H9 (cell line): ENCODE measurements at regions not wholly inside any gene's neighbourhood (a gene's known extent, or its start where the extent isn't known, plus 50 kb on each side); places are given as distances from the start of the nearest gene placed in this dataset.

Source experiments
- DNase-seq: peaks from one replicate; pipeline ENCODE4 v3.0.0-alpha.2; 2017
- H2AFZ ChIP-seq: one replicate; pipeline ENCODE4 v1.6.1; 2013; ENCODE audit warnings: mild to moderate bottlenecking, low read length, control low read depth, moderate library complexity
- H2AK5ac ChIP-seq: 2 replicates; pipeline ENCODE4 v1.6.1; 2013; ENCODE audit warnings: low read length, control low read depth, mixed read lengths; ENCODE audit not compliant: insufficient read length
- H2BK120ac ChIP-seq: one replicate; pipeline ENCODE4 v1.6.1; 2013; ENCODE audit warnings: low read depth, mild to moderate bottlenecking, low read length, control low read depth, inconsistent platforms; ENCODE audit not compliant: poor library complexity, severe bottlenecking
- H2BK12ac ChIP-seq: 2 replicates; pipeline ENCODE4 v1.6.1; 2013; ENCODE audit warnings: low read length, control low read depth, mixed read lengths, low read depth; ENCODE audit not compliant: insufficient read length
- H2BK15ac ChIP-seq: 2 replicates; pipeline ENCODE4 v1.6.1; 2013; ENCODE audit warnings: low read depth, low read length, control low read depth
- H2BK20ac ChIP-seq: one replicate; pipeline ENCODE4 v1.6.1; 2013; ENCODE audit warnings: low read depth, mild to moderate bottlenecking, low read length, control low read depth, inconsistent platforms; ENCODE audit not compliant: poor library complexity, severe bottlenecking
- H2BK5ac ChIP-seq: 2 replicates; pipeline ENCODE4 v1.6.1; 2013; ENCODE audit warnings: low read length, control low read depth, mixed read lengths; ENCODE audit not compliant: insufficient read length
- H3K14ac ChIP-seq: 2 replicates; pipeline ENCODE4 v1.6.1; 2013; ENCODE audit warnings: low read length, control low read depth; ENCODE audit not compliant: insufficient read depth
- H3K18ac ChIP-seq: 2 replicates; pipeline ENCODE4 v1.6.1; 2013; ENCODE audit warnings: low read depth, mild to moderate bottlenecking, mixed read lengths, low read length, control low read depth; ENCODE audit not compliant: insufficient read length
- H3K23ac ChIP-seq: 2 replicates; pipeline ENCODE4 v1.6.1; 2013; ENCODE audit warnings: low read length, control low read depth, mixed read lengths, low read depth; ENCODE audit not compliant: insufficient read length
- H3K23me2 ChIP-seq: 2 replicates; pipeline ENCODE4 v1.6.1; 2013; ENCODE audit warnings: low read depth, mild to moderate bottlenecking, mixed read lengths, low read length, control low read depth; ENCODE audit not compliant: insufficient read length, poor library complexity, severe bottlenecking
- H3K27ac ChIP-seq: 2 replicates; pipeline ENCODE4 v1.5.1; 2013; ENCODE audit warnings: low read length, control low read depth, mixed read lengths, low read depth; ENCODE audit not compliant: insufficient read length
- H3K27me3 ChIP-seq: 2 replicates; pipeline ENCODE4 v1.6.1; 2013; ENCODE audit warnings: low read length, control low read depth, inconsistent platforms; ENCODE audit not compliant: insufficient read depth
- H3K4ac ChIP-seq: 2 replicates; pipeline ENCODE4 v1.6.1; 2013; ENCODE audit warnings: low read depth, mild to moderate bottlenecking, control low read depth, inconsistent platforms, low read length, moderate library complexity
- H3K4me1 ChIP-seq: 2 replicates; pipeline ENCODE4 v1.6.1; 2013; ENCODE audit warnings: low read length, control low read depth, inconsistent platforms; ENCODE audit not compliant: insufficient read depth
- H3K4me2 ChIP-seq: 2 replicates; pipeline ENCODE4 v1.6.1; 2013; ENCODE audit warnings: low read length, control low read depth, mixed read lengths; ENCODE audit not compliant: insufficient read length, insufficient read depth
- H3K56ac ChIP-seq: 2 replicates; pipeline ENCODE4 v1.6.1; 2013; ENCODE audit warnings: low read depth, mild to moderate bottlenecking, mixed read lengths, low read length, control low read depth; ENCODE audit not compliant: insufficient read length
- H3K79me1 ChIP-seq: 2 replicates; pipeline ENCODE4 v1.6.1; 2013; ENCODE audit warnings: low read depth, mild to moderate bottlenecking, moderate library complexity, low read length, control low read depth, inconsistent platforms; ENCODE audit not compliant: insufficient read depth, poor library complexity, severe bottlenecking
- H3K79me2 ChIP-seq: 2 replicates; pipeline ENCODE4 v1.6.1; 2013; ENCODE audit warnings: low read length, control low read depth, inconsistent platforms; ENCODE audit not compliant: insufficient read depth
- H3K9ac ChIP-seq: 2 replicates; pipeline ENCODE4 v1.6.1; 2013; ENCODE audit warnings: low read length, control low read depth, mixed read lengths; ENCODE audit not compliant: insufficient read length; ENCODE audit errors: extremely low read depth
- H3K9me3 ChIP-seq: one replicate; pipeline ENCODE4 v1.6.1; 2013; ENCODE audit warnings: low read depth, low read length, inconsistent platforms; ENCODE audit not compliant: control insufficient read depth
- H3T11ph ChIP-seq: one replicate; pipeline ENCODE4 v1.6.1; 2013; ENCODE audit warnings: mild to moderate bottlenecking, low read length, control low read depth, inconsistent platforms
- H4K20me1 ChIP-seq: one replicate; pipeline ENCODE4 v1.6.1; 2013; ENCODE audit not compliant: control insufficient read depth, insufficient read length, insufficient read depth
- H4K5ac ChIP-seq: 2 replicates; pipeline ENCODE4 v1.6.1; 2013; ENCODE audit warnings: low read depth, mild to moderate bottlenecking, mixed read lengths, low read length, control low read depth; ENCODE audit not compliant: insufficient read length
- H4K8ac ChIP-seq: replicated peaks from 2 replicates; pipeline ENCODE4 v1.6.1; 2013; ENCODE audit warnings: low read length, control low read depth, mixed read lengths, low read depth; ENCODE audit not compliant: insufficient read length
- H4K91ac ChIP-seq: 2 replicates; pipeline ENCODE4 v1.6.1; 2013; ENCODE audit warnings: low read depth, mild to moderate bottlenecking, moderate library complexity, mixed read lengths, low read length, control low read depth; ENCODE audit not compliant: insufficient read length
- H3K27ac Mint-ChIP-seq, 3 experiments: 2 replicates in 2 of 3; 3 replicates in 1 of 3; pipeline ENCODE4 v1.8.0; 2020 to 2021; ENCODE audit warnings: mixed read lengths in 3 of 3, mild to moderate bottlenecking in 1 of 3, moderate library complexity in 1 of 3
- H3K27me3 Mint-ChIP-seq: 2 replicates; pipeline ENCODE4 v1.8.0; 2021; ENCODE audit warnings: low read depth, mild to moderate bottlenecking, moderate library complexity, mixed read lengths
- H3K36me3 Mint-ChIP-seq, 3 experiments: 2 replicates in 2 of 3; 3 replicates in 1 of 3; pipeline ENCODE4 v1.8.0; 2020 to 2021; ENCODE audit warnings: low read depth in 3 of 3, mixed read lengths in 3 of 3; ENCODE audit not compliant: insufficient read depth in 1 of 3
- H3K4me1 Mint-ChIP-seq, 2 experiments: 2 replicates each; pipeline ENCODE4 v1.8.0; 2020; ENCODE audit warnings: mixed read lengths in 2 of 2
- H3K4me3 Mint-ChIP-seq, 2 experiments: 2 replicates in 1 of 2; 3 replicates in 1 of 2; pipeline ENCODE4 v1.8.0; 2020 to 2021; ENCODE audit warnings: mild to moderate bottlenecking in 2 of 2, mixed read lengths in 2 of 2, moderate library complexity in 1 of 2
- H3K9me3 Mint-ChIP-seq, 2 experiments: 2 replicates in 1 of 2; 3 replicates in 1 of 2; pipeline ENCODE4 v1.8.0; 2020; ENCODE audit warnings: mild to moderate bottlenecking in 2 of 2, mixed read lengths in 2 of 2, moderate library complexity in 1 of 2
- CTCF ChIP-seq: fragments of 200-600 bp; sonication (generic); conservative IDR thresholded peaks from 3 replicates; pipeline ENCODE4 v1.8.0; 2021; ENCODE audit warnings: antibody characterized with exemption, mild to moderate bottlenecking
- WGBS: extraction: QIAGEN DNeasy Blood & Tissue Kit; methylation state at CpG from one replicate; pipeline ENCODE4 v1.1.7; 2013; ENCODE audit warnings: missing lambda C conversion rate, low lambda C conversion rate, mixed read lengths; ENCODE audit not compliant: insufficient read length; ENCODE audit errors: extremely low coverage; 5-methylcytosine and 5-hydroxymethylcytosine counted together

- no peak for TF ChIP-seq CTCF
- no peak overlapping the region for H3K27ac ChIP-seq
- H2AFZ ChIP-seq = no peak overlapping the region
- no peaks in the 10 kb centered on the region for H3K9me3 Mint-ChIP-seq
- H3K27me3 Mint-ChIP-seq = no peaks in the 10 kb centered on the region
- H4K5ac ChIP-seq = no peak overlapping the region
- no peak overlapping the region for H3K56ac ChIP-seq
- H2BK15ac ChIP-seq = no peak overlapping the region
- H3K4me3 Mint-ChIP-seq = no peak overlapping the region
- no peak for DNase-seq
- H2AK5ac ChIP-seq = no peak overlapping the region
- H3K18ac ChIP-seq = no peak overlapping the region
- H2BK5ac ChIP-seq = no peak overlapping the region
- no peak overlapping the region for H3K9ac ChIP-seq
- no peak overlapping the region for H3K23ac ChIP-seq
- WGBS = no CpG with 5 or more reads among the region's 2 CpGs
- no peak overlapping the region for H3K14ac ChIP-seq
- H2BK20ac ChIP-seq = no peak overlapping the region
- H3K4ac ChIP-seq = no peak overlapping the region
- no peak overlapping the region for H3T11ph ChIP-seq
- no peak overlapping the region for H3K4me2 ChIP-seq
- H3K23me2 ChIP-seq = no peaks in the 10 kb centered on the region
- H4K91ac ChIP-seq = no peak overlapping the region
- no peak overlapping the region for H4K8ac ChIP-seq
- H3K9me3 ChIP-seq = no peaks in the 10 kb centered on the region
- no peak overlapping the region for H2BK120ac ChIP-seq
- H3K79me2 ChIP-seq = no peaks in the 10 kb centered on the region
- no peak overlapping the region for H3K27ac Mint-ChIP-seq
- H3K4me1 Mint-ChIP-seq = peaks cover 4% of the 10 kb centered on the region in 2 experiments; a peak in 3 of 4 replicates
- no peak overlapping the region for H2BK12ac ChIP-seq
- H3K27me3 ChIP-seq = no peaks in the 10 kb centered on the region
- no peaks in the 10 kb centered on the region for H3K36me3 Mint-ChIP-seq
- H3K4me1 ChIP-seq = no peaks in the 10 kb centered on the region
- H4K20me1 ChIP-seq = no peaks in the 10 kb centered on the region
- no peaks in the 10 kb centered on the region for H3K79me1 ChIP-seq
Measured at GRCh38 chr4:64613046-64613445, 203.8 kb upstream of the TECRL start.
